Lower leg skin (tissue), 4 donors: ENCODE measurements at regions not wholly inside any gene's neighbourhood (a gene's known extent, or its start where the extent isn't known, plus 50 kb on each side); places are given as distances from the start of the nearest gene placed in this dataset.
A peak's percentile ranks its signal among the peaks of the same experiment; 100 is the strongest.

ENCODE experiments used
- DNase-seq, 2 donors: peaks; one replicate each; pipeline ENCODE4 v3.0.0-alpha.2; 2019; ENCODE audit warnings: low spot score in 2 of 2
- H3K4me3 ChIP-seq: fragments of 200-600 bp; sonication (generic); 2 replicates; pipeline ENCODE4 v1.5.1; 2017; ENCODE audit warnings: mild to moderate bottlenecking, low read depth; ENCODE audit not compliant: poor library complexity, severe bottlenecking
- CTCF ChIP-seq, 3 donors: fragments of 450-650 bp; IDR thresholded peaks; one replicate each; pipeline ENCODE4 v1.5.1; 2016; ENCODE audit warnings: antibody characterized with exemption in 3 of 3, mild to moderate bottlenecking in 3 of 3, moderate library complexity in 2 of 3
- POLR2A ChIP-seq, 2 donors: fragments of 450-650 bp; IDR thresholded peaks; one replicate each; pipeline ENCODE4 v1.6.1; 2016 to 2017; ENCODE audit warnings: antibody characterized with exemption in 2 of 2, mild to moderate bottlenecking in 1 of 2, moderate library complexity in 1 of 2
- WGBS, 2 donors: methylation state at CpG; one replicate each; pipeline ENCODE4 v1.1.5; 2018; 5-methylcytosine and 5-hydroxymethylcytosine counted together
- intact Hi-C: fragments of 100-400 bp; cut with DNase I; formaldehyde crosslinking; loops from one replicate; pipeline ENCODE4 v1.15.0; 2023; ENCODE audit warnings: low total_unique reads

- peak in 1 of 2 donors; percentile 50 for DNase-seq
- WGBS, 2 donors: 90 to 91% methylated on average over 4 of the region's 4 CpGs
- intact Hi-C loops: no loop called here
- TF ChIP-seq CTCF (IDR thresholded peaks at IDR 0.05): no peak
- TF ChIP-seq POLR2A (IDR thresholded peaks at IDR 0.05): no peak
- no peak overlapping the region for H3K4me3 ChIP-seq
Observed at GRCh38 chr1:229875086-229875485, 192.0 kb upstream of the GALNT2 start.

GRCh38 chr1:229879746-229880145, 187.3 kb upstream of the GALNT2 start:
- peak in 1 of 2 donors; percentile 23 for DNase-seq
- intact Hi-C loops: no loop called here
- H3K4me3 ChIP-seq: no peak overlapping the region
- 77 to 79% methylated on average over 3 of the region's 3 CpGs for WGBS, 2 donors
- TF ChIP-seq CTCF (IDR thresholded peaks at IDR 0.05) (no peak), POLR2A (IDR thresholded peaks at IDR 0.05) (no peak)

GRCh38 chr1:229880271-229881170, 186.5 kb upstream of the GALNT2 start:
- WGBS, 2 donors: 81 to 83% methylated on average over 15 of the region's 15 CpGs
- DNase-seq: no peak

GRCh38 chr1:229882621-229883020, 184.4 kb upstream of the GALNT2 start:
- no peak for TF ChIP-seq POLR2A (IDR thresholded peaks at IDR 0.05)
- no peak for TF ChIP-seq CTCF (IDR thresholded peaks at IDR 0.05)
- 74 to 76% methylated on average over 5 of the region's 5 CpGs for WGBS, 2 donors
- H3K4me3 ChIP-seq: no peak overlapping the region
- intact Hi-C loops: no loop called here
- DNase-seq: no peak

More at GRCh38 chr1:229880271-229881170, 186.5 kb upstream of the GALNT2 start:
- TF ChIP-seq POLR2A (IDR thresholded peaks at IDR 0.05): no peak
- TF ChIP-seq CTCF (IDR thresholded peaks at IDR 0.05): no peak
- H3K4me3 ChIP-seq: no peak overlapping the region
- intact Hi-C loops: no loop called here

- no peak for DNase-seq
- TF ChIP-seq POLR2A (IDR thresholded peaks at IDR 0.05) (no peak), CTCF (IDR thresholded peaks at IDR 0.05) (no peak)
- H3K4me3 ChIP-seq: no peak overlapping the region
- WGBS, 2 donors: 87% methylated on average over 7 of the region's 7 CpGs
- intact Hi-C loops: no loop called here
Observed at GRCh38 chr1:229883504-229884200, 183.4 kb upstream of the GALNT2 start.
